LNCAP (cell line): ENCODE measurements at regions not wholly inside any gene's neighbourhood (a gene's known extent, or its start where the extent isn't known, plus 50 kb on each side); places are given as distances from the start of the nearest gene placed in this dataset.

Experiments used
- TF ChIP-seq, protein P1 (sequence below): fragments of 450-650 bp; IDR thresholded peaks from 2 replicates; pipeline ENCODE4 v1.5.1; 2017; ENCODE audit warnings: mild to moderate bottlenecking

DNA sequence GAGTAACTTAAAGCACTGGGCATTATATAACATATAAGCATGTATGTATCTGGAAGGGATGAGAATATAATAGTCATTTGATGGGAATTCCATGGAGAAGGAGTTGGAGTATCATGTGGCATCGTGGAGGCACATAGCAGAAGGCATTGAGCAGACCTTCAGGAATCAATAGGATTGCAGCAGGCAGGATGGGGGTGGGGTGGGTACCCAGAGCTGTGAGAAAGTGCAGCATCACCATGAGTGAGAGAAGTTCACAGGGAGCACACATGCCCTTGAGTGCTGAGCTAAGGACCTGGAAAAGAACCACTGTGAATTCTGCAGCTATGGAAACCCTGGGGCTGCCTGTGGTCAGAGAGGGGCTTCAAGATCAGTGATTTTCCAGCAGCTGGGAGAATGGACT is 57.3 kb downstream of the MED10 start:
- TF ChIP-seq, protein P1, sequence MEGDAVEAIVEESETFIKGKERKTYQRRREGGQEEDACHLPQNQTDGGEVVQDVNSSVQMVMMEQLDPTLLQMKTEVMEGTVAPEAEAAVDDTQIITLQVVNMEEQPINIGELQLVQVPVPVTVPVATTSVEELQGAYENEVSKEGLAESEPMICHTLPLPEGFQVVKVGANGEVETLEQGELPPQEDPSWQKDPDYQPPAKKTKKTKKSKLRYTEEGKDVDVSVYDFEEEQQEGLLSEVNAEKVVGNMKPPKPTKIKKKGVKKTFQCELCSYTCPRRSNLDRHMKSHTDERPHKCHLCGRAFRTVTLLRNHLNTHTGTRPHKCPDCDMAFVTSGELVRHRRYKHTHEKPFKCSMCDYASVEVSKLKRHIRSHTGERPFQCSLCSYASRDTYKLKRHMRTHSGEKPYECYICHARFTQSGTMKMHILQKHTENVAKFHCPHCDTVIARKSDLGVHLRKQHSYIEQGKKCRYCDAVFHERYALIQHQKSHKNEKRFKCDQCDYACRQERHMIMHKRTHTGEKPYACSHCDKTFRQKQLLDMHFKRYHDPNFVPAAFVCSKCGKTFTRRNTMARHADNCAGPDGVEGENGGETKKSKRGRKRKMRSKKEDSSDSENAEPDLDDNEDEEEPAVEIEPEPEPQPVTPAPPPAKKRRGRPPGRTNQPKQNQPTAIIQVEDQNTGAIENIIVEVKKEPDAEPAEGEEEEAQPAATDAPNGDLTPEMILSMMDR, result no peak

DNA sequence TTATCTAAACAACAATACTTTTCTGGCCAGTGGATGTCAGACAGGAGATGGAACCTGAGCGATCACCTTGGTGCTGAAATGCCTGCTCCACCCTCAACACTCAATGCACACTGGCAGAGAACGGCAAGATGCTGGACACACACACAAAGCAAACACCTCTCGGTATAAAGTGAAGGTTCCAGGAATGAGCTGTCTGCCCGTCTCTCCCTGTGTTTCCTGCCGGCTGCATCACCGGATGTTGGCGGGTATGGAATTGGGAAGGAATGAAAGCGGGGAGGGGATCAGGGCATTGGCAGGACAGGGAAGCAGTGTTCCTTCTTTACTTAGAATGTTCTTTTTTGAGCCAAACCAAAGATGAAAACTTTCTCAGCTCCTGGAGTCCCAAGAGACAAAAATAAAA is 59.2 kb downstream of the MED10 start:
- TF ChIP-seq, protein P1, result no peak

DNA sequence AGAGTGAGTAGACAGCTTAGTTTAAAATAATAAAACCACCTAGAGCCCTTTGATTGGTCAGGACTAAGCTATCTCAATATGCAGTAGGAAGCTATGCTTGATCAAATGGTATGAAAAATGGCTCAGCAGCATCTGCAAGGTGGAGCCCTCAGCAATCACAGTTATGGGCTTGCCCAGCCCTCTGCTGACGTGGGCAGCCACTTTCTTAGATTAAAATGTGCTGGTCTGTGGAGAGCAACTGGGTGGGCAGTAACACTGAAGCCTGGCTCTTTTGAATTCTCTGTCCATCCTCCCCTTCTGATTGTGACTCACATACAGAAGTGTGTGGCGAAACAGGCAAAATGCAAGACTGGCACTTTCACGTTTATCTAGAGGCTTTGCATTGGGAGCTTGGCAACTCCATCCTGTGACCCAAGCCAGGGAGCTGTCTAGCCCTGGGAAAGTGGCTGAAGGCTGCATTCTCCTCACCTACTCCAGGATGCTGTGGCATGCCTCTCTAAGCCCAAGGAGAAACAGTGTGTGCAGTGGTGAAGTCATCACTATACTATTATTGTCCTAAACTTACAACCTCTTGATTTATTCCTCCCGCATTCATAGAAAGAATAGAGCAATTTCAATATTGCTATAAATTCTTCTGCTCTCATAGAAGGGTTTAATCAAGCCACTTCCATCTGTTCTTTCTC is 61.1 kb downstream of the MED10 start:
- TF ChIP-seq, protein P1, result no peak

DNA sequence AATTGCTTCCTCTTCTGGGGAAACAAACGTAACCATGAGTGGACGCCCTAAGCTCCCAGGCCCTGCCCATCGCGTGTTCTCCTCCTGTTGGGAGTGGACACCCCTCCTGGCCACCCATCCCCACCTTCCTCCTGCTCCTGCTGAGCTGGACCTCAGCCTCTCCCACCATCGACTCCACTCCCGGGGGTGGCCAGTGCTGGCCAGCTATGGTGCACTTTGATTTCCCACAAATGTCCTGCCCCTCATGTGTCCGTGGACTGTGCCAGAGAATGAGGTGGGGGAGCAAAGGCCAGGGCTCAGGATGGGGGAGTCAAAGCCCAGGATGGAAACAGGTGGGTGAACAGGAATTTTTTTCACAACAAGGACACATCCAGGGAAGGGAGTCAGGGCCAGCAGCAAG is 62.8 kb downstream of the MED10 start:
- TF ChIP-seq, protein P1, result no peak

DNA sequence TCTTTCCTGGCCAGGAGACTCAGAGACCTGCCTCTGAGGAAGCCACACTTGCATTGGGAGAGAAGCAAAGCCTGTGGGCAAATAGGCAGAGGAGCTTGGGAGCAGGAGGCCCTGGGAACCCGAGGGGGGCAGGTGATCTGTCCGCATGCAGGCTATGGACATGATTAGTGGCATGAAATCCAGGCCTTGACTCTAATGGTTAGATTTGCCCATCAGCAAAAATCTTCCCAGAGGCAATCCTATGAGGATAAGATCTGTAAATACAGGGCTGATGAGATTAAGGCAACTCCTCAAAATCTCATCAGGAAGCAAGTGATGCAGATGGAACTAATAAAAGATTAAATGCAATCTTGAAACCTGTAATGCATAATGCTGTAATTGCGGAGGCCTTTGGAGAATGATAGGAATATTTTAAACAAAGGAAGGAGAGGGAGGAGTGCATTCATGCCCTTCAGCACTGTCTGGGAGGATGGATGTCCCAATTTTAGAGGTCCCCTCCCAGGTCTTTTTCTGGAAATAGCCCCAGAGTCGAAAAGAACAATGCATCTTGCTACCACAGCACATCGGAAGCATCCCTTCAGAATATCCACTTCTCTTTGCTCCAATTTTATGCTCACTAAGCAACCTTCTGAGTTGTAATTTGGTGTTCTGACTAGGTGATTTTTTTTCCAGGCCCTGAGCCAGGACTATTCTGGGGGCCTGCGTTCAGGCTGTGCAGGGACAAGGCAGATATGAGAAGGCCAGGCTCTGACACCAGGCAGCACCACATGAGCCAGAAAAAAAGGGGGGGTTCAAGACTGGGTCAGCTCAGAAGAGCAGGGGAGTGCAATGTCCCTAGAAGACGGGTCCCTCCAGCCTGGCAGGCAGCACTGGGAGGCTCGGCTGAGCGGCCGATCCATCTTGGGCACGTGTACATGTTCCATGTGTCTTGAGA is 66.5 kb downstream of the MED10 start:
- TF ChIP-seq, protein P1, result no peak

DNA sequence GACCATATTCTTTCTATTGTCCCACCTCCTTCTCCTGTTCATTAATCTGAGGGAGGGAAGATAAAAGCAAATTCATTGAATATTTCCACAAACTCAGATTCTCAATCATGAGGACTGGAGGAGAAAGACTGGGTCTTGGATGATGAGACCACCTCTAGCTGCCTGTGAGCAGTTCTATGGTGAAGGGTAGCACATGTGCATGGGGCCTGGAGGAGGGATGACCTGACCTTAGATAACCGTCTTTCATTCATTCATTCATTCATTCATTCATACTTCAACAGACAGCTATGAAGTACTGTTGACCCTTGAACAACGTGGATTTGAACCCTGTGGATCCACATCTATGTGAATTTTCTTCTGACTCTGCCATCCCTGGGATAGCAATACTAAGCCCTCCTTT is 68.4 kb downstream of the MED10 start:
- TF ChIP-seq, protein P1, result no peak

DNA sequence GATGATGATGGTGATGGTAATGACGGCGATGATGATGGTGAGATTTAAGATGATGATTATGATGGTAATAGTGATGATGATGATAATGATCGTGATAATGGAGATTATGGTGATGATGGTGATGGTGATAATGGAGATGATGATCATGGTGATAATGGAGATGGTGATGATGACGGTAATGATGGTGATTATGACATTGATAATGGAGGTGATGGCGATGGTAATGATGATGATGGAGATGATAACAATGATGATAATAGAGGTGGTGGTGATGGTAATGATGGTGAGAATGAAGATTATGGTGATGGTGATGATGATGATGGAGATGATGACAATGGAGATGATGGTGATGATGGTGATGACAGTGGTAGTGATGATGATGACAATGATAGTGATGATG is 69.7 kb downstream of the MED10 start:
- TF ChIP-seq, protein P1, result no peak
